ENCODE measurements at regions not wholly inside any gene's neighbourhood (a gene's known extent, or its start where the extent isn't known, plus 50 kb on each side); places are given as distances from the start of the nearest gene placed in this dataset.

DNA sequence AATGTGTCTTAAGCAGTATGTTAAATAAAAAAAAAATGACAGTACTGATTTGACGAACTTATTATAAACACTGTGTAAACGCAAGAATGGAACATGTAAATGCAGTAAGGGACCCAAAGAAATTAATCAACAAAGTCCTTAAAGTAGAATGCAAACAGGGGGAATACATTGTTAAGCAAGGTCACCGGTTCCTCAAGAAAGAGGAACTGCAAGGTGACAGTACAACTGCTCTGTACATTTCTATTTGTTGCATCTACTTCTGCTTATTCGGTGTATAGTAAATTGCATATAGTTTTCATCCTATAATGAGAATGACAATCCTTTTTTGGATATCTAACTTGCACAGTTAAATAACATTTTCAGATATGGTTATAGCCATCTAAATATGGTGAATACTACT, 387.0 kb upstream of the SEMA3D start:
- no peak for TF ChIP-seq EZH2phosphoT487 (IDR thresholded peaks at IDR 0.05; ENCODE audit: borderline replicate concordance)
- TF ChIP-seq CTCF (conservative IDR thresholded peaks at IDR 0.05; ENCODE audit: low read length): no peak
- H2AFZ ChIP-seq (ENCODE audit: low read length): no peak overlapping the region
- no peak overlapping the region for H3K9ac ChIP-seq (ENCODE audit: low read depth, low read length, poor library complexity, severe bottlenecking)
- H3F3A ChIP-seq (ENCODE audit: low read depth): no peaks in the 10 kb centered on the region
- no peaks in the 10 kb centered on the region for H3K9me3 ChIP-seq (ENCODE audit: insufficient read depth, low read depth, low read length)
- no peak overlapping the region for H3K4me2 ChIP-seq (ENCODE audit: low read depth, low read length, poor library complexity, severe bottlenecking)
- H4K20me1 ChIP-seq (ENCODE audit: insufficient read depth, low read length, poor library complexity, severe bottlenecking): no peaks in the 10 kb centered on the region
- no peaks in the 10 kb centered on the region for H3K4me1 ChIP-seq (ENCODE audit: insufficient read depth, low read length, poor library complexity, severe bottlenecking)
- no peaks in the 10 kb centered on the region for H3K36me3 ChIP-seq (ENCODE audit: insufficient read depth, low read length)
- H3K4me3 ChIP-seq (ENCODE audit: low read length, poor library complexity, severe bottlenecking): no peak overlapping the region
- H3K27me3 ChIP-seq (ENCODE audit: insufficient read depth, low read length, poor library complexity, severe bottlenecking): no peaks in the 10 kb centered on the region
- no peaks in the 10 kb centered on the region for H3K79me2 ChIP-seq (ENCODE audit: insufficient read depth, low read length)
- H3K9me2 ChIP-seq (replicated peaks; ENCODE audit: low read depth, low read length): no peaks in the 10 kb centered on the region

DNA sequence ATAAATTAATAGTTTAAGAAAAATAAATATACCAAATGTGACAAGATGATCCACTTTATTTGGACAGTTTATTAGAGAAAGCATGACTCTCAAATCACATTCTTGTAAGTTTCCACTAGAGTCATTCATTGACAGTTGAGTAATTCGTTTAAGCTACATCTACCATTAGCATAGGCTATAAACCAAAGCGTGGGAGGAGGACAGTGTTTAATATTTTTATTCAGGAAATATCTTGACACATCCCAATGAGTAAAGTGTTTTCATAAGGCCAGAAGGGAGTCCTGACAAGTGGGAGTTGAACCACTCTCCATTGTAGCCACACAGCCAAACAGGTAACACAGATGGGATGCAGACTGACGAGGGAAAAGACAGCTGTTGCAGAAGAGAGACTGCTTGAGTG, 386.5 kb upstream of the SEMA3D start:
- H2AFZ ChIP-seq (ENCODE audit: low read length): no peak overlapping the region
- H3K27me3 ChIP-seq (ENCODE audit: insufficient read depth, low read length, poor library complexity, severe bottlenecking): no peaks in the 10 kb centered on the region
- no peaks in the 10 kb centered on the region for H3K79me2 ChIP-seq (ENCODE audit: insufficient read depth, low read length)
- H4K20me1 ChIP-seq (ENCODE audit: insufficient read depth, low read length, poor library complexity, severe bottlenecking): no peaks in the 10 kb centered on the region
- no peaks in the 10 kb centered on the region for H3K9me2 ChIP-seq (replicated peaks; ENCODE audit: low read depth, low read length)
- no peaks in the 10 kb centered on the region for H3K9me3 ChIP-seq (ENCODE audit: insufficient read depth, low read depth, low read length)
- H3K4me1 ChIP-seq (ENCODE audit: insufficient read depth, low read length, poor library complexity, severe bottlenecking): no peaks in the 10 kb centered on the region
- no peaks in the 10 kb centered on the region for H3F3A ChIP-seq (ENCODE audit: low read depth)
- no peaks in the 10 kb centered on the region for H3K36me3 ChIP-seq (ENCODE audit: insufficient read depth, low read length)
- H3K4me3 ChIP-seq (ENCODE audit: low read length, poor library complexity, severe bottlenecking): no peak overlapping the region
- TF ChIP-seq EZH2phosphoT487 (IDR thresholded peaks at IDR 0.05; ENCODE audit: borderline replicate concordance) (no peak), CTCF (conservative IDR thresholded peaks at IDR 0.05; ENCODE audit: low read length) (no peak)
- no peak overlapping the region for H3K9ac ChIP-seq (ENCODE audit: low read depth, low read length, poor library complexity, severe bottlenecking)
- H3K4me2 ChIP-seq (ENCODE audit: low read depth, low read length, poor library complexity, severe bottlenecking): no peak overlapping the region

- H3K4me3 ChIP-seq (ENCODE audit: low read length, poor library complexity, severe bottlenecking): no peak overlapping the region
- H2AFZ ChIP-seq (ENCODE audit: low read length): no peak overlapping the region
- no peaks in the 10 kb centered on the region for H3K27me3 ChIP-seq (ENCODE audit: insufficient read depth, low read length, poor library complexity, severe bottlenecking)
- H3K36me3 ChIP-seq (ENCODE audit: insufficient read depth, low read length): no peaks in the 10 kb centered on the region
- no peaks in the 10 kb centered on the region for H3K9me3 ChIP-seq (ENCODE audit: insufficient read depth, low read depth, low read length)
- no peaks in the 10 kb centered on the region for H3K9me2 ChIP-seq (replicated peaks; ENCODE audit: low read depth, low read length)
- no peak overlapping the region for H3K9ac ChIP-seq (ENCODE audit: low read depth, low read length, poor library complexity, severe bottlenecking)
- no peaks in the 10 kb centered on the region for H3K4me1 ChIP-seq (ENCODE audit: insufficient read depth, low read length, poor library complexity, severe bottlenecking)
- TF ChIP-seq EZH2phosphoT487 (IDR thresholded peaks at IDR 0.05; ENCODE audit: borderline replicate concordance) (no peak), CTCF (conservative IDR thresholded peaks at IDR 0.05; ENCODE audit: low read length) (no peak)
- H3K79me2 ChIP-seq (ENCODE audit: insufficient read depth, low read length): no peaks in the 10 kb centered on the region
- no peaks in the 10 kb centered on the region for H3F3A ChIP-seq (ENCODE audit: low read depth)
- no peak overlapping the region for H3K4me2 ChIP-seq (ENCODE audit: low read depth, low read length, poor library complexity, severe bottlenecking)
- H4K20me1 ChIP-seq (ENCODE audit: insufficient read depth, low read length, poor library complexity, severe bottlenecking): no peaks in the 10 kb centered on the region
Observed at GRCh38 chr7:85570898-85571297, 384.0 kb upstream of the SEMA3D start.

Measured in Loucy (cell line).